ENCODE measurements at regions not wholly inside any gene's neighbourhood (a gene's known extent, or its start where the extent isn't known, plus 50 kb on each side); places are given as distances from the start of the nearest gene placed in this dataset.

GRCh38 chr11:87662287-87662686 lies 513.0 kb downstream of the RAB38 start:
- H3K4me3 Mint-ChIP-seq = no peak overlapping the region
- no peaks in the 10 kb centered on the region for H3K4me1 Mint-ChIP-seq
- H3K27ac Mint-ChIP-seq = no peak overlapping the region
- ChIA-PET CTCF (no interaction called here), POLR2A (no interaction called here)
- H3K27ac ChIP-seq (ENCODE audit: low read depth, low read length) = no peak overlapping the region
- no peaks in the 10 kb centered on the region for H3K36me3 Mint-ChIP-seq
- intact Hi-C loops (cut with micrococcal nuclease) = no loop called here
- peaks cover 0 to 9% (median 1%) of the 10 kb centered on the region in 11 donors for H3K9me3 Mint-ChIP-seq
- no peaks in the 10 kb centered on the region for H3K36me3 ChIP-seq (ENCODE audit: control insufficient read depth in 2 of 3, insufficient read depth in 3 of 3, low read length in 3 of 3)
- no peaks in the 10 kb centered on the region for H3K9me3 ChIP-seq (ENCODE audit: control insufficient read depth in 2 of 3, low read length in 3 of 3)
- H3K4me3 ChIP-seq (ENCODE audit: low read length) = no peak overlapping the region
- DNase-seq (no peak), ATAC-seq (no peak)
- no peaks in the 10 kb centered on the region for H3K4me1 ChIP-seq (ENCODE audit: control insufficient read depth in 2 of 2, insufficient read depth in 2 of 2, low read length in 2 of 2)
- no peaks in the 10 kb centered on the region for H3K27me3 Mint-ChIP-seq
- H3K27me3 ChIP-seq (ENCODE audit: control insufficient read depth in 2 of 2, insufficient read depth in 2 of 2, low read length in 2 of 2) = no peaks in the 10 kb centered on the region

GRCh38 chr11:87660926-87661660 lies 514.1 kb downstream of the RAB38 start:
- Histone ChIP-seq H3K4me3 (ENCODE audit: low read length) (no peak overlapping the region), H3K4me1 (ENCODE audit: control insufficient read depth in 2 of 2, insufficient read depth in 2 of 2, low read length in 2 of 2) (no peaks in the 10 kb centered on the region), H3K9me3 (ENCODE audit: control insufficient read depth in 2 of 3, low read length in 3 of 3) (no peaks in the 10 kb centered on the region), H3K36me3 (ENCODE audit: control insufficient read depth in 2 of 3, insufficient read depth in 3 of 3, low read length in 3 of 3) (no peaks in the 10 kb centered on the region), H3K27me3 (ENCODE audit: control insufficient read depth in 2 of 2, insufficient read depth in 2 of 2, low read length in 2 of 2) (no peaks in the 10 kb centered on the region), H3K27ac (ENCODE audit: low read depth, low read length) (no peak overlapping the region)
- ATAC-seq (no peak), DNase-seq (no peak)
- ChIA-PET POLR2A (no interaction called here), CTCF (no interaction called here)
- no peaks in the 10 kb centered on the region for H3K27me3 Mint-ChIP-seq
- H3K9me3 Mint-ChIP-seq = peaks cover 0 to 13% (median 4%) of the 10 kb centered on the region in 11 donors
- no peak overlapping the region for H3K4me3 Mint-ChIP-seq
- intact Hi-C loops (cut with micrococcal nuclease) = no loop called here
- H3K27ac Mint-ChIP-seq = no peak overlapping the region
- H3K4me1 Mint-ChIP-seq = no peaks in the 10 kb centered on the region
- H3K36me3 Mint-ChIP-seq = no peaks in the 10 kb centered on the region

GRCh38 chr11:87659807-87660206 lies 515.4 kb downstream of the RAB38 start:
- Mint-ChIP-seq H3K27ac (no peak overlapping the region), H3K36me3 (no peaks in the 10 kb centered on the region), H3K27me3 (no peaks in the 10 kb centered on the region), H3K4me3 (no peak overlapping the region), H3K4me1 (no peaks in the 10 kb centered on the region), H3K9me3 (peaks cover 0 to 13% (median 5%) of the 10 kb centered on the region in 11 donors)
- Histone ChIP-seq H3K4me1 (ENCODE audit: control insufficient read depth in 2 of 2, insufficient read depth in 2 of 2, low read length in 2 of 2) (no peaks in the 10 kb centered on the region), H3K27ac (ENCODE audit: low read depth, low read length) (no peak overlapping the region), H3K4me3 (ENCODE audit: low read length) (no peak overlapping the region), H3K36me3 (ENCODE audit: control insufficient read depth in 2 of 3, insufficient read depth in 3 of 3, low read length in 3 of 3) (no peaks in the 10 kb centered on the region), H3K27me3 (ENCODE audit: control insufficient read depth in 2 of 2, insufficient read depth in 2 of 2, low read length in 2 of 2) (no peaks in the 10 kb centered on the region), H3K9me3 (ENCODE audit: control insufficient read depth in 2 of 3, low read length in 3 of 3) (no peaks in the 10 kb centered on the region)
- POLR2A ChIA-PET = no interaction called here
- intact Hi-C loops (cut with micrococcal nuclease) = no loop called here
- CTCF ChIA-PET = no interaction called here
- ATAC-seq (no peak), DNase-seq (no peak)

GRCh38 chr11:87645626-87646025 lies 529.6 kb downstream of the RAB38 start:
- Mint-ChIP-seq H3K4me3 (no peak overlapping the region), H3K36me3 (no peaks in the 10 kb centered on the region), H3K4me1 (no peaks in the 10 kb centered on the region), H3K27me3 (peaks cover 0 to 10% (median 0%) of the 10 kb centered on the region in 5 donors), H3K27ac (no peak overlapping the region), H3K9me3 (peaks cover 3 to 18% (median 6%) of the 10 kb centered on the region in 11 donors)
- H3K27me3 ChIP-seq (ENCODE audit: control insufficient read depth in 2 of 2, insufficient read depth in 2 of 2, low read length in 2 of 2) = no peaks in the 10 kb centered on the region
- ATAC-seq (no peak), DNase-seq (no peak)
- no peak overlapping the region for H3K4me3 ChIP-seq (ENCODE audit: low read length)
- CTCF ChIA-PET = no interaction called here
- no peaks in the 10 kb centered on the region for H3K9me3 ChIP-seq (ENCODE audit: control insufficient read depth in 2 of 3, low read length in 3 of 3)
- no peaks in the 10 kb centered on the region for H3K36me3 ChIP-seq (ENCODE audit: control insufficient read depth in 2 of 3, insufficient read depth in 3 of 3, low read length in 3 of 3)
- POLR2A ChIA-PET = no interaction called here
- intact Hi-C loops (cut with micrococcal nuclease) = no loop called here
- no peaks in the 10 kb centered on the region for H3K4me1 ChIP-seq (ENCODE audit: control insufficient read depth in 2 of 2, insufficient read depth in 2 of 2, low read length in 2 of 2)
- H3K27ac ChIP-seq (ENCODE audit: low read depth, low read length) = no peak overlapping the region

GRCh38 chr11:87639753-87640364 lies 535.4 kb downstream of the RAB38 start:
- CTCF ChIA-PET = no interaction called here

GRCh38 chr11:87635001-87635400 lies 540.2 kb downstream of the RAB38 start:
- ChIA-PET CTCF (no interaction called here), POLR2A (no interaction called here)
- Mint-ChIP-seq H3K27ac (no peak overlapping the region), H3K9me3 (peaks cover 0 to 10% (median 1%) of the 10 kb centered on the region in 11 donors), H3K4me1 (no peaks in the 10 kb centered on the region), H3K27me3 (peaks cover 0 to 4% (median 0%) of the 10 kb centered on the region in 5 donors), H3K4me3 (no peak overlapping the region), H3K36me3 (no peaks in the 10 kb centered on the region)
- H3K4me1 ChIP-seq (ENCODE audit: control insufficient read depth in 2 of 2, insufficient read depth in 2 of 2, low read length in 2 of 2) = no peaks in the 10 kb centered on the region
- intact Hi-C loops (cut with micrococcal nuclease) = no loop called here
- H3K9me3 ChIP-seq (ENCODE audit: control insufficient read depth in 2 of 3, low read length in 3 of 3) = no peaks in the 10 kb centered on the region
- H3K27me3 ChIP-seq (ENCODE audit: control insufficient read depth in 2 of 2, insufficient read depth in 2 of 2, low read length in 2 of 2) = no peaks in the 10 kb centered on the region
- no peak for DNase-seq
- H3K27ac ChIP-seq (ENCODE audit: low read depth, low read length) = no peak overlapping the region
- no peak overlapping the region for H3K4me3 ChIP-seq (ENCODE audit: low read length)
- ATAC-seq = no peak
- H3K36me3 ChIP-seq (ENCODE audit: control insufficient read depth in 2 of 3, insufficient read depth in 3 of 3, low read length in 3 of 3) = no peaks in the 10 kb centered on the region

More at GRCh38 chr11:87639753-87640364, 535.4 kb downstream of the RAB38 start:
- H3K4me3 ChIP-seq (ENCODE audit: low read length) = no peak overlapping the region
- no peaks in the 10 kb centered on the region for H3K4me1 Mint-ChIP-seq
- POLR2A ChIA-PET = no interaction called here
- no peak overlapping the region for H3K4me3 Mint-ChIP-seq
- H3K4me1 ChIP-seq (ENCODE audit: control insufficient read depth in 2 of 2, insufficient read depth in 2 of 2, low read length in 2 of 2) = no peaks in the 10 kb centered on the region
- no peaks in the 10 kb centered on the region for H3K36me3 ChIP-seq (ENCODE audit: control insufficient read depth in 2 of 3, insufficient read depth in 3 of 3, low read length in 3 of 3)
- no peaks in the 10 kb centered on the region for H3K36me3 Mint-ChIP-seq
- H3K27ac ChIP-seq (ENCODE audit: low read depth, low read length) = no peak overlapping the region
- ATAC-seq (no peak), DNase-seq (no peak)
- H3K9me3 Mint-ChIP-seq = peaks cover 0 to 20% (median 2%) of the 10 kb centered on the region in 11 donors
- intact Hi-C loops (cut with micrococcal nuclease) = no loop called here
- no peak overlapping the region for H3K27ac Mint-ChIP-seq
- no peaks in the 10 kb centered on the region for H3K9me3 ChIP-seq (ENCODE audit: control insufficient read depth in 2 of 3, low read length in 3 of 3)
- H3K27me3 ChIP-seq (ENCODE audit: control insufficient read depth in 2 of 2, insufficient read depth in 2 of 2, low read length in 2 of 2) = no peaks in the 10 kb centered on the region
- peaks cover 0 to 4% (median 0%) of the 10 kb centered on the region in 5 donors for H3K27me3 Mint-ChIP-seq

GRCh38 chr11:87634331-87634730 lies 540.9 kb downstream of the RAB38 start:
- Mint-ChIP-seq H3K27ac (no peak overlapping the region), H3K27me3 (peaks cover 0 to 4% (median 0%) of the 10 kb centered on the region in 5 donors), H3K36me3 (no peaks in the 10 kb centered on the region), H3K9me3 (peaks cover 0 to 13% (median 3%) of the 10 kb centered on the region in 11 donors), H3K4me1 (no peaks in the 10 kb centered on the region), H3K4me3 (no peak overlapping the region)
- no peak overlapping the region for H3K4me3 ChIP-seq (ENCODE audit: low read length)
- H3K27me3 ChIP-seq (ENCODE audit: control insufficient read depth in 2 of 2, insufficient read depth in 2 of 2, low read length in 2 of 2) = no peaks in the 10 kb centered on the region
- intact Hi-C loops (cut with micrococcal nuclease) = no loop called here
- ATAC-seq (no peak), DNase-seq (no peak)
- H3K27ac ChIP-seq (ENCODE audit: low read depth, low read length) = no peak overlapping the region
- ChIA-PET POLR2A (no interaction called here), CTCF (no interaction called here)
- no peaks in the 10 kb centered on the region for H3K4me1 ChIP-seq (ENCODE audit: control insufficient read depth in 2 of 2, insufficient read depth in 2 of 2, low read length in 2 of 2)
- no peaks in the 10 kb centered on the region for H3K9me3 ChIP-seq (ENCODE audit: control insufficient read depth in 2 of 3, low read length in 3 of 3)
- H3K36me3 ChIP-seq (ENCODE audit: control insufficient read depth in 2 of 3, insufficient read depth in 3 of 3, low read length in 3 of 3) = no peaks in the 10 kb centered on the region
